ENCODE measurements at regions not wholly inside any gene's neighbourhood (a gene's known extent, or its start where the extent isn't known, plus 50 kb on each side); places are given as distances from the start of the nearest gene placed in this dataset.

- DNase-seq (ENCODE audit: low read depth in 1 of 2, low spot score in 2 of 2) (no peak), FAIRE-seq (no peak)
- H3K14ac ChIP-seq (ENCODE audit: insufficient read length): no peak overlapping the region
- H4K8ac ChIP-seq (ENCODE audit: extremely low read depth, insufficient read depth, low read length): no peak overlapping the region
- H3K9me3 ChIP-seq (ENCODE audit: insufficient read depth in 2 of 2, low read depth in 1 of 2, low read length in 1 of 2): no peaks in the 10 kb centered on the region
- no peak overlapping the region for H3K4me2 ChIP-seq (ENCODE audit: insufficient read depth in 1 of 2, low read depth in 2 of 2, low read length in 2 of 2)
- no peak overlapping the region for H4K91ac ChIP-seq (replicated peaks; ENCODE audit: insufficient read length, low read length)
- no peaks in the 10 kb centered on the region for H4K20me1 ChIP-seq (replicated peaks in 1 of 2; ENCODE audit: control insufficient read depth in 1 of 2, insufficient read depth in 2 of 2, low read length in 2 of 2)
- CTCF ChIA-PET (ENCODE audit: partially characterized antibody): interaction anchor here (1.0 to 1.7 kb wide), 3 partner anchors 10 to 520 kb away, joined by 3 to 4 read pairs (median 4); no protein-coding TSS in a partner anchor
- H2AFZ ChIP-seq (ENCODE audit: low read length): no peak overlapping the region
- H2AK5ac ChIP-seq (ENCODE audit: low read depth, low read length): no peak overlapping the region
- H3K56ac ChIP-seq (replicated peaks; ENCODE audit: insufficient read length, low read depth, low read length): no peak overlapping the region
- H2BK5ac ChIP-seq (ENCODE audit: low read depth, low read length): no peak overlapping the region
- no peaks in the 10 kb centered on the region for H3K79me1 ChIP-seq (ENCODE audit: low read depth, low read length)
- no peak overlapping the region for H2BK12ac ChIP-seq (ENCODE audit: low read depth, low read length)
- POLR2A ChIA-PET (ENCODE audit: partially characterized antibody): no interaction called here
- H3K4ac ChIP-seq (replicated peaks; ENCODE audit: insufficient read length, low read depth, low read length): no peak overlapping the region
- no peaks in the 10 kb centered on the region for H3K27me3 ChIP-seq (replicated peaks in 1 of 4; ENCODE audit: control insufficient read depth in 3 of 4, extremely low read depth in 1 of 4, insufficient read depth in 3 of 4, low read length in 3 of 4)
- H3K18ac ChIP-seq (ENCODE audit: extremely low read depth, low read length): no peak overlapping the region
- H3K9ac ChIP-seq (replicated peaks in 1 of 4; ENCODE audit: extremely low read depth in 1 of 4, low read depth in 3 of 4, low read length in 3 of 4): no peak overlapping the region
- no peak overlapping the region for H3K4me3 ChIP-seq (ENCODE audit: extremely low read depth in 1 of 4, insufficient read depth in 2 of 4, low read depth in 3 of 4, low read length in 4 of 4)
- no peak overlapping the region for H3K27ac ChIP-seq (ENCODE audit: low read depth, low read length)
- H2BK20ac ChIP-seq (ENCODE audit: low read length): no peak overlapping the region
- H3K36me3 ChIP-seq (ENCODE audit: control insufficient read depth in 2 of 4, insufficient read depth in 4 of 4, low read length in 3 of 4): no peaks in the 10 kb centered on the region
- no peaks in the 10 kb centered on the region for H3K79me2 ChIP-seq (ENCODE audit: control insufficient read depth in 1 of 2, insufficient read depth in 2 of 2, low read length in 2 of 2)
- H2BK15ac ChIP-seq (ENCODE audit: low read length): no peak overlapping the region
- H3K23me2 ChIP-seq (ENCODE audit: low read depth, low read length): no peaks in the 10 kb centered on the region
- H4K5ac ChIP-seq (ENCODE audit: insufficient read length, low read depth, low read length): no peak overlapping the region
- no peak overlapping the region for H2BK120ac ChIP-seq (replicated peaks; ENCODE audit: low read depth, low read length)
- 90% methylated on average over 2 of the region's 2 CpGs; no CpG with 5 or more reads in 1 of the 2 experiments for WGBS, 2 experiments (ENCODE audit: extremely low coverage in 1 of 2, insufficient coverage in 1 of 2, insufficient read length in 1 of 2, insufficient replicate concordance in 2 of 2, low coverage in 1 of 2, low lambda C conversion rate in 2 of 2, missing lambda C conversion rate in 1 of 2)
- H3K23ac ChIP-seq (ENCODE audit: insufficient read length): no peak overlapping the region
- H3K4me1 ChIP-seq (replicated peaks in 1 of 4; ENCODE audit: control insufficient read depth in 3 of 4, insufficient read depth in 4 of 4, low read length in 3 of 4): peaks cover 0 to 2% (median 0%) of the 10 kb centered on the region in 4 experiments; a peak in 1 of 7 replicates
- TF ChIP-seq TEAD4 (IDR thresholded peaks at IDR 0.05; ENCODE audit: low read depth, low read length): no peak
- TF ChIP-seq RAD21 (IDR thresholded peaks at IDR 0.05 in 1 of 2, conservative IDR thresholded peaks at IDR 0.05 in 1 of 2; ENCODE audit: low read depth in 2 of 2, low read length in 2 of 2): peak; percentile 40 to 63; a peak in 3 of 4 replicates
Measured at GRCh38 chr13:105513448-105513847, 1022.0 kb downstream of the EFNB2 start.
